Transverse colon (tissue), 4 donors: ENCODE measurements at regions not wholly inside any gene's neighbourhood (a gene's known extent, or its start where the extent isn't known, plus 50 kb on each side); places are given as distances from the start of the nearest gene placed in this dataset.

Experiments used
- DNase-seq: peaks from one replicate; pipeline ENCODE4 v3.0.0-alpha.2; 2019
- H3K27ac ChIP-seq, 4 donors: fragments of 200-600 bp; sonication (generic); 2 replicates each; pipeline ENCODE4 v1.5.1; 2016 to 2018; ENCODE audit warnings: inconsistent platforms in 4 of 4
- H3K27me3 ChIP-seq: fragments of 200-600 bp; sonication (generic); 2 replicates; pipeline ENCODE4 v1.5.1; 2017; ENCODE audit warnings: inconsistent platforms
- H3K36me3 ChIP-seq, 4 donors: fragments of 200-600 bp; sonication (generic); 2 replicates each; pipeline ENCODE4 v1.5.1; 2017 to 2019; ENCODE audit warnings: inconsistent platforms in 4 of 4
- H3K4me1 ChIP-seq, 4 donors: fragments of 200-600 bp; sonication (generic); 2 replicates each; pipeline ENCODE4 v1.5.1; 2017 to 2020; ENCODE audit warnings: inconsistent platforms in 4 of 4
- H3K4me3 ChIP-seq, 4 donors: fragments of 200-600 bp; sonication (generic); 1 replicate in 1 of 4; 2 replicates in 3 of 4; pipeline versions ENCODE4 v1.5.1 to v1.6.1; 2017 to 2019; ENCODE audit warnings: inconsistent platforms in 4 of 4
- H3K9me3 ChIP-seq, 2 donors: fragments of 200-600 bp; sonication (generic); 2 replicates each; pipeline ENCODE4 v1.5.1; 2017 to 2019; ENCODE audit warnings: inconsistent platforms in 2 of 2
- CTCF ChIP-seq, 5 experiments: fragments of 200-600 bp in 3 of 5; fragments of 450-650 bp in 2 of 5; sonication (generic) in 3 of 5; IDR thresholded peaks; 1 replicate in 2 of 5; 2 replicates in 3 of 5; pipeline ENCODE4 v1.5.1; 2016 to 2017; ENCODE audit warnings: antibody characterized with exemption in 5 of 5, inconsistent platforms in 3 of 5, mild to moderate bottlenecking in 2 of 5, moderate library complexity in 1 of 5
- EP300 ChIP-seq: sonication (generic); formaldehyde crosslinking; IDR thresholded peaks from one replicate; pipeline ENCODE4 v1.6.1; 2017; ENCODE audit warnings: antibody characterized with exemption, low read depth
- POLR2A ChIP-seq: fragments of 450-650 bp; IDR thresholded peaks from one replicate; pipeline ENCODE4 v1.6.1; 2016; ENCODE audit warnings: antibody characterized with exemption, mild to moderate bottlenecking, moderate library complexity
- POLR2AphosphoS5 ChIP-seq, 3 donors: sonication (generic); formaldehyde crosslinking; IDR thresholded peaks; one replicate each; pipeline ENCODE4 v1.6.1; 2016; ENCODE audit warnings: antibody characterized with exemption in 3 of 3
- WGBS, 2 donors: methylation state at CpG; one replicate each; pipeline ENCODE4 v1.1.5; 2018; ENCODE audit warnings: low coverage in 1 of 2; 5-methylcytosine and 5-hydroxymethylcytosine counted together
- in situ Hi-C, 4 donors: fragments of 200-750 bp; cut with MboI; loops; one replicate each; pipeline versions ENCODE4 v1.15.0 to v1.15.1; 2017; ENCODE audit warnings: low sequenced_read_pairs in 3 of 4, low pct_ligation_motif_present in 1 of 4, low pct_unique_long_range_greater_than_20kb in 1 of 4
- intact Hi-C: fragments of 100-400 bp; cut with DNase I; formaldehyde crosslinking; loops from one replicate; pipeline ENCODE4 v1.15.1; 2023; ENCODE audit warnings: low total_unique reads

- H3K27me3 ChIP-seq, result peaks cover 37% of the 10 kb centered on the region
- in situ Hi-C loops, result loop anchor here in 1 of 4 donors (10.0 to 25.0 kb wide), 2 partner anchors 139 to 481 kb away; partner anchors contain the start of gene ANXA2R
- WGBS, 2 donors, result 80 to 95% methylated on average over 1 of the region's 1 CpG
Measured at GRCh38 chr5:42905827-42906226, 94.1 kb upstream of the SELENOP start.

GRCh38 chr5:42900734-42901133 is 89.0 kb upstream of the SELENOP start:
- in situ Hi-C loops (loop anchor here in 1 of 4 donors (10.0 to 25.0 kb wide), 2 partner anchors 144 to 487 kb away; partner anchors contain the start of gene ANXA2R), intact Hi-C loops (no loop called here)
- WGBS, 2 donors, result 86 to 100% methylated on average over 1 of the region's 1 CpG
- no peaks in the 10 kb centered on the region for H3K4me1 ChIP-seq
- no peak overlapping the region for H3K27ac ChIP-seq
- no peaks in the 10 kb centered on the region for H3K36me3 ChIP-seq
- TF ChIP-seq EP300 (no peak), CTCF (IDR thresholded peaks at IDR 0.05) (no peak), POLR2AphosphoS5 (IDR thresholded peaks at IDR 0.05) (no peak), POLR2A (no peak)
- DNase-seq, result no peak
- H3K27me3 ChIP-seq, result peaks cover 11% of the 10 kb centered on the region
- H3K4me3 ChIP-seq, result no peak overlapping the region
- no peaks in the 10 kb centered on the region for H3K9me3 ChIP-seq

More at GRCh38 chr5:42905827-42906226, 94.1 kb upstream of the SELENOP start:
- H3K27ac ChIP-seq, result no peak overlapping the region
- H3K4me3 ChIP-seq, result no peak overlapping the region
- H3K4me1 ChIP-seq, result peaks cover 0 to 7% (median 3%) of the 10 kb centered on the region in 4 donors
- no peak for DNase-seq
- intact Hi-C loops, result no loop called here
- no peaks in the 10 kb centered on the region for H3K9me3 ChIP-seq
- no peaks in the 10 kb centered on the region for H3K36me3 ChIP-seq
- TF ChIP-seq EP300, result no peak
- TF ChIP-seq POLR2AphosphoS5 (IDR thresholded peaks at IDR 0.05), result no peak
- no peak for TF ChIP-seq POLR2A
- no peak for TF ChIP-seq CTCF (IDR thresholded peaks at IDR 0.05)

- intact Hi-C loops, result no loop called here
- Histone ChIP-seq H3K9me3 (no peaks in the 10 kb centered on the region), H3K27ac (no peak overlapping the region), H3K4me1 (no peaks in the 10 kb centered on the region), H3K36me3 (no peaks in the 10 kb centered on the region), H3K27me3 (no peaks in the 10 kb centered on the region), H3K4me3 (no peak overlapping the region)
- in situ Hi-C loops, result loop anchor here in 2 of 4 donors (25.0 kb wide), 1 partner anchor 1036 kb away; the partner anchor contains the start of gene OXCT1 (in 2 of the 2)
- 92% methylated on average over 12 of the region's 14 CpGs; no CpG with 5 or more reads in 1 of the 2 donors for WGBS, 2 donors
- no peak for TF ChIP-seq CTCF (IDR thresholded peaks at IDR 0.05)
- no peak for DNase-seq
Measured at GRCh38 chr5:42898760-42899159, 87.1 kb upstream of the SELENOP start.

- no peak overlapping the region for H3K27ac ChIP-seq
- no peak overlapping the region for H3K4me3 ChIP-seq
- in situ Hi-C loops (loop anchor here in 2 of 4 donors (25.0 kb wide), 1 partner anchor 1034 kb away; the partner anchor contains the start of gene OXCT1 (in 2 of the 2)), intact Hi-C loops (no loop called here)
- no peaks in the 10 kb centered on the region for H3K36me3 ChIP-seq
- H3K9me3 ChIP-seq, result no peaks in the 10 kb centered on the region
- no peak for TF ChIP-seq POLR2AphosphoS5 (IDR thresholded peaks at IDR 0.05)
- no peak for TF ChIP-seq POLR2A
- no peak for TF ChIP-seq EP300
- TF ChIP-seq CTCF (IDR thresholded peaks at IDR 0.05), result no peak
- DNase-seq, result no peak
- H3K27me3 ChIP-seq, result no peaks in the 10 kb centered on the region
- WGBS, 2 donors, result 67 to 80% methylated on average over 2 to 3 of the region's 3 CpGs
- H3K4me1 ChIP-seq, result no peaks in the 10 kb centered on the region
Measured at GRCh38 chr5:42896523-42896922, 84.8 kb upstream of the SELENOP start.
